HG02884 (cell line): ENCODE measurements at regions not wholly inside any gene's neighbourhood (a gene's known extent, or its start where the extent isn't known, plus 50 kb on each side); places are given as distances from the start of the nearest gene placed in this dataset.
"Not testable (repeated sequence)": the region's sequence is repeated elsewhere in the genome, so short reads cannot be mapped to it uniquely, and the experiment has no call there.

Experiments used
- ATAC-seq: cut with Tn5 transposase; IDR thresholded peaks from one replicate; pipeline ENCODE4 v1.9.1; 2021; ENCODE audit warnings: mild to moderate bottlenecking, moderate library complexity; ENCODE audit not compliant: unreplicated experiment

GRCh38 chr1:191305370-191305769 lies 827.7 kb upstream of the BRINP3 start:
- no peak for ATAC-seq

GRCh38 chr1:191306916-191307315 lies 829.3 kb upstream of the BRINP3 start:
- ATAC-seq, result no peak

- no peak for ATAC-seq
These were observed 838.2 kb upstream of the RGS18 start for GRCh38 chr1:191320062-191320461.

GRCh38 chr1:191327868-191328267 lies 830.4 kb upstream of the RGS18 start:
- no peak for ATAC-seq

- no peak for ATAC-seq
These were observed 814.4 kb upstream of the RGS18 start for GRCh38 chr1:191343816-191344215.

- ATAC-seq, result no peak
These were observed 811.9 kb upstream of the RGS18 start for GRCh38 chr1:191346381-191346780.

- no peak for ATAC-seq
These were observed 809.9 kb upstream of the RGS18 start for GRCh38 chr1:191348328-191348727.

GRCh38 chr1:191350938-191351337 lies 807.3 kb upstream of the RGS18 start:
- no peak for ATAC-seq

- ATAC-seq, result no peak
These were observed 799.5 kb upstream of the RGS18 start for GRCh38 chr1:191358724-191359123.

GRCh38 chr1:191366686-191367085 lies 791.6 kb upstream of the RGS18 start:
- ATAC-seq, result no peak

GRCh38 chr1:191368891-191369654 lies 789.2 kb upstream of the RGS18 start:
- ATAC-seq, result no peak

- no peak for ATAC-seq
These were observed 786.6 kb upstream of the RGS18 start for GRCh38 chr1:191371626-191372025.

GRCh38 chr1:191388283-191388682 lies 770.0 kb upstream of the RGS18 start:
- no peak for ATAC-seq

GRCh38 chr1:191396622-191397021 lies 761.6 kb upstream of the RGS18 start:
- no peak for ATAC-seq

- no peak for ATAC-seq
These were observed 759.7 kb upstream of the RGS18 start for GRCh38 chr1:191398551-191398950.

GRCh38 chr1:191405417-191405816 lies 752.8 kb upstream of the RGS18 start:
- no peak for ATAC-seq

GRCh38 chr1:191414981-191415640 lies 743.2 kb upstream of the RGS18 start:
- ATAC-seq, result no peak

GRCh38 chr1:191419842-191420241 lies 738.4 kb upstream of the RGS18 start:
- ATAC-seq, result no peak

GRCh38 chr1:191427593-191427992 lies 730.7 kb upstream of the RGS18 start:
- ATAC-seq, result no peak

GRCh38 chr1:191432817-191433216 lies 725.4 kb upstream of the RGS18 start:
- no peak for ATAC-seq

GRCh38 chr1:191438979-191439378 lies 719.3 kb upstream of the RGS18 start:
- no peak for ATAC-seq

GRCh38 chr1:191448279-191448678 lies 710.0 kb upstream of the RGS18 start:
- not testable (repeated sequence) for ATAC-seq

GRCh38 chr1:191452586-191452985 lies 705.7 kb upstream of the RGS18 start:
- no peak for ATAC-seq
